GM12874 (cell line): ENCODE measurements at regions not wholly inside any gene's neighbourhood (a gene's known extent, or its start where the extent isn't known, plus 50 kb on each side); places are given as distances from the start of the nearest gene placed in this dataset.

Experiments
- CTCF ChIP-seq: IDR thresholded peaks from 2 replicates; pipeline ENCODE4 v1.5.1; 2011; ENCODE audit warnings: low read depth, mild to moderate bottlenecking, control low read depth, low read length, moderate library complexity; ENCODE audit not compliant: insufficient read depth

- no peak for TF ChIP-seq CTCF
Observed at GRCh38 chr20:57112448-57112847, 154.0 kb downstream of the BMP7 start.

GRCh38 chr20:57114290-57115005 is 152.0 kb downstream of the BMP7 start:
- no peak for TF ChIP-seq CTCF

GRCh38 chr20:57117296-57117695 is 149.1 kb downstream of the BMP7 start:
- TF ChIP-seq CTCF = no peak

GRCh38 chr20:57118107-57118769 is 148.2 kb downstream of the BMP7 start:
- TF ChIP-seq CTCF = no peak
